ENCODE measurements at regions not wholly inside any gene's neighbourhood (a gene's known extent, or its start where the extent isn't known, plus 50 kb on each side); places are given as distances from the start of the nearest gene placed in this dataset.

DNA sequence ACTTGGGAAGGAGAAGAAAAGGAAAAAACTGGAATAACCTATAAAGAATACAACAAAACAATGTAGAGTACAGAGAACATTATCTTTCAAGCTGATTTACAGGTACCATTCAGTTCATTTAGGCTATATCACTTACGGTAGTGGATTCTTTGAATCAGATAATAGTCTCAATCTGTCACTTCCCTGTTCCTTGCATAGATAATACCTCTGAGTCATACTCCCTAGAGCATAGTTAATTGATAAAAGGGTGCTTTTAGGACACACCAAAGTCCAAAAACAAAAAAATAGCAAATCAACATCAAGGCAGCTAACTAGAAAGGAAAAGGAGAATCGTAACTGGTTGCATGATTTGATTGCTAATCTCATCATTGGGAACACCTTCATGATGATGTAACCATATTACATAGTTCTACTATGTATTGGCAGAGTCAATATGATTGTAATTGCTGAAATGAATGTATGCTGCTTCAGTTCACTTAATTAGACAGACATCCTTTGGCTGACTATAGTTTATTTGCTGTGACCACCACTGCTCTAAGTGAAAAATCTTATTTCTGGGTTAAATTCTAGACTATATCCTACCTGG, 844.4 kb downstream of the GATA3 start:
- WGBS, 2 experiments (ENCODE audit: extremely low coverage in 2 of 2, insufficient read length in 1 of 2): no CpG with 5 or more reads among the region's 2 CpGs
- no peak overlapping the region for H2AK9ac ChIP-seq (replicated peaks; ENCODE audit: low read depth, low read length, poor library complexity)
- H3K18ac ChIP-seq (ENCODE audit: low read depth, low read length): no peak overlapping the region
- BruUV-seq (replicated peaks): no TSS peak
- ChIA-PET CTCF (no interaction called here), POLR2A (ENCODE audit: unreplicated experiment) (no interaction called here)
- no peak overlapping the region for H3K4me2 ChIP-seq (ENCODE audit: low read depth, low read length)
- H3K23ac ChIP-seq (ENCODE audit: low read depth, low read length): no peak overlapping the region
- no peak overlapping the region for H3K56ac ChIP-seq (ENCODE audit: extremely low read depth, insufficient read depth, low read length)
- H2BK5ac ChIP-seq (ENCODE audit: low read depth, low read length, poor library complexity, severe bottlenecking): no peak overlapping the region
- dilution Hi-C loops (cut with HindIII; ENCODE audit: low sequenced_read_pairs, unreplicated experiment): no loop called here
- no peak overlapping the region for H2AFZ ChIP-seq (replicated peaks; ENCODE audit: low read length, poor library complexity)
- no peaks in the 10 kb centered on the region for H3K36me3 ChIP-seq (ENCODE audit: control insufficient read depth, insufficient read depth, low read length)
- no peak overlapping the region for H3K4me3 ChIP-seq (ENCODE audit: insufficient read depth, low read depth, low read length)
- H3K9me3 ChIP-seq (ENCODE audit: control insufficient read depth, insufficient read depth, low read length): peaks cover 11% of the 10 kb centered on the region
- H3K9me1 ChIP-seq (ENCODE audit: insufficient read depth, low read length): no peaks in the 10 kb centered on the region
- H2BK20ac ChIP-seq (ENCODE audit: low read depth, low read length): no peak overlapping the region
- no peak overlapping the region for H2BK15ac ChIP-seq (ENCODE audit: low read depth, low read length)
- no peak overlapping the region for H3K9ac ChIP-seq (ENCODE audit: low read depth, low read length)
- H2BK120ac ChIP-seq (ENCODE audit: low read depth, low read length): no peak overlapping the region
- no peak for TF ChIP-seq CEBPB (IDR thresholded peaks at IDR 0.05; ENCODE audit: low read depth, low read length)
- H3K4me1 ChIP-seq (ENCODE audit: control insufficient read depth, insufficient read depth, low read length): no peaks in the 10 kb centered on the region
- intact Hi-C loops (cut with micrococcal nuclease): no loop called here
- in situ Hi-C loops (cut with MboI; ENCODE audit: low sequenced_read_pairs): no loop called here
- no peak overlapping the region for H3K27ac ChIP-seq (ENCODE audit: insufficient read depth, low read length)
- no peak overlapping the region for H3K4ac ChIP-seq (ENCODE audit: low read depth, low read length)
- H4K91ac ChIP-seq (ENCODE audit: insufficient read depth, low read depth, low read length): no peak overlapping the region
- H3K27me3 ChIP-seq (ENCODE audit: control insufficient read depth, insufficient read depth, low read length): no peaks in the 10 kb centered on the region
- ATAC-seq (ENCODE audit: low read depth): no peak
- DNase-seq: no peak
- H4K20me1 ChIP-seq (ENCODE audit: insufficient read depth, low read length): no peaks in the 10 kb centered on the region
- H4K5ac ChIP-seq (ENCODE audit: low read depth, low read length): no peak overlapping the region
- no peak overlapping the region for H3K14ac ChIP-seq (replicated peaks; ENCODE audit: low read depth, low read length)
- H3K79me1 ChIP-seq (ENCODE audit: low read depth in 1 of 2, low read length in 2 of 2): no peaks in the 10 kb centered on the region
- H4K8ac ChIP-seq (ENCODE audit: low read depth in 2 of 2, low read length in 2 of 2): no peak overlapping the region
- no peak overlapping the region for H2AK5ac ChIP-seq (ENCODE audit: low read depth, low read length)

Data from IMR-90 (cell line).